Kidney epithelial cell (primary cell): ENCODE measurements at regions not wholly inside any gene's neighbourhood (a gene's known extent, or its start where the extent isn't known, plus 50 kb on each side); places are given as distances from the start of the nearest gene placed in this dataset.

Experiments
- DNase-seq: peaks from one replicate; pipeline ENCODE4 v3.0.0-alpha.2; 2010; ENCODE audit warnings: low read depth
- H3K27me3 ChIP-seq: 2 replicates; pipeline ENCODE4 v1.6.0; 2011; ENCODE audit warnings: low read length; ENCODE audit not compliant: control insufficient read depth, insufficient read depth
- H3K36me3 ChIP-seq: 2 replicates; pipeline ENCODE4 v1.5.1; 2011; ENCODE audit warnings: low read length; ENCODE audit not compliant: control insufficient read depth, insufficient read depth
- H3K4me3 ChIP-seq: 2 replicates; pipeline ENCODE4 v1.5.1; 2011; ENCODE audit warnings: low read depth, mild to moderate bottlenecking, control low read depth, low read length
- CTCF ChIP-seq: IDR thresholded peaks from 2 replicates; pipeline ENCODE4 v1.5.1; 2011; ENCODE audit warnings: mild to moderate bottlenecking, moderate library complexity, low read length, control low read depth, inconsistent platforms; ENCODE audit not compliant: insufficient read depth, poor library complexity, severe bottlenecking

DNA sequence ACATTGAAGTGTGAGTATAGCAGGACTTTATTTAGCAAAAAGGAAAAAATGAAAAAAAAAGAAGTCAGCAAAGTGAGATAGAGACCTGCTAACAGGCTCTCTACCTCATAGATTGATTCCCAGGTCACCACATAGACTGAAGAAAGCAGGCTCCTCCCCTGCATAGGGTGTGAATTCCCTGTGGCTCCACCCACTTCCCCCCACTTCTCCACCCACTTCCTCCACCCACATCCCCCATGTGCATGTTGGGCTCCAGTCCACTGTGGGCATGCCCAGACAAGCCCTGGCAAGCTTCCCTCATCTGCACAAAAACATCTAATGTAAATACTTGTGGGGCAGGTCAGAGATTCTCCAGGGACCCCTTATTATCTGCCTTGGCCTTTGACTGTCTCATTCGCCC lies 97.8 kb downstream of the TMEM47 start:
- DNase-seq = no peak
- Histone ChIP-seq H3K36me3 (no peaks in the 10 kb centered on the region), H3K27me3 (no peaks in the 10 kb centered on the region), H3K4me3 (no peak overlapping the region)
- TF ChIP-seq CTCF = no peak

GRCh38 chrX:34557733-34558132 lies 99.4 kb downstream of the TMEM47 start:
- H3K27me3 ChIP-seq = no peaks in the 10 kb centered on the region
- no peak overlapping the region for H3K4me3 ChIP-seq
- no peaks in the 10 kb centered on the region for H3K36me3 ChIP-seq
- DNase-seq = no peak
- TF ChIP-seq CTCF = no peak

GRCh38 chrX:34555481-34555880 lies 101.6 kb downstream of the TMEM47 start:
- Histone ChIP-seq H3K27me3 (no peaks in the 10 kb centered on the region), H3K36me3 (no peaks in the 10 kb centered on the region), H3K4me3 (no peak overlapping the region)
- no peak for TF ChIP-seq CTCF
- DNase-seq = no peak

DNA sequence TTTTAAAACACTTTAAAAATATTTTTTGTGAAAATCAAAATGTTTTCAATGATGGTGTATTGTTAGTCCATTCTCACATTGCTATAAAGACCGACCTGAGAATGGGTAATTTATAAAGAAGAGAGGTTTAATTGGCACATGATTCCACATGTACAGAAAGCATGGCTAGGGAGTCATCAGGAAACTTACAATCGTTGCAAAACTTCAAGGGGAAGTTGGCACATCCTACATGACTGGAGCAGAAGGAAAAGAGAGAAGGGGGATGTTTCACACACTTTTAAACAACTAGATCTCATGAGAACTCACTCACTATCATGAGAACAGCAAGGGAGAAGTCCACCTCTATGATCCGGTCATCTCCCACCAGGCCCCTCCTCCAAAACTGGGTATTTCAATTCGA lies 110.7 kb downstream of the TMEM47 start:
- Histone ChIP-seq H3K36me3 (no peaks in the 10 kb centered on the region), H3K27me3 (no peaks in the 10 kb centered on the region), H3K4me3 (no peak overlapping the region)
- DNase-seq = no peak
- no peak for TF ChIP-seq CTCF

DNA sequence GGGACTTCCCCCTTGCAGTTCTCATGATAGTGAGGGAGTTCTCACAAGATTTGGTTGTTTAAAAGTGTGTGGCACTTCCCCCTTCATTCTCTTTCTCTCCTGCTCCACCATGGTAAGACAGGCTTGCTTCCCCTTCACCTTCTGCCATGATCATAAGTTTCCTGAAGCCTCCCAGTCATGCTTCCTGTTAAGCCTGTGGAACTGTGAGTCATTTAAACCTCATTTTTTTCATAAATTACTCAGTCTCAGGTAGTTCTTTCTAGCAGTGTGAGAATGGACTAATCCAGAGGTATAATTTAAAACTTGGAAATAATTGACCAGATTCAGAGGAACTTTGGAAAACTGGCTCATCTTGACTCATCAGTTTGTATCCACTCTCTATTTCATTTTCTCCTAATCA lies 129.0 kb downstream of the TMEM47 start:
- Histone ChIP-seq H3K4me3 (no peak overlapping the region), H3K36me3 (no peaks in the 10 kb centered on the region), H3K27me3 (no peaks in the 10 kb centered on the region)
- no peak for TF ChIP-seq CTCF
- DNase-seq = no peak

DNA sequence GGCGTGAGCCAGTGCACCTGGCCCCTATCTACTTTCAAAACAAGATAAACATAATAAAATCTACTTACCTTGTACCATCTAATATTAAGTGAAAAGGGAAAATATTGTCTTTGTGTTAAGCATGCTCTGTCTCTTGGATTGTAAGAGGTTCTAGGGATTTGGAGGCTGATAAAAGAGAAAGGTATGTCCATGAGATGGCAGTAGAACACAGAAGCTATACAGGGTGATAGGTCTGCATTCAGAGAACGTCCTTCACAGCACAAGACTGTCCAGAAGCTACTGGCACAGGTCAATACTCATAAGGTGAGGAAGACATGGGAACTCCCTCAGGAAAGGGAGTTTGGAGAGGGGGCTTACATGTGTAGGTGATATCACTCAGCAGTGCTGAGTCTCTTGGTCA lies 135.5 kb downstream of the TMEM47 start:
- TF ChIP-seq CTCF = no peak
- H3K36me3 ChIP-seq = no peaks in the 10 kb centered on the region
- no peak overlapping the region for H3K4me3 ChIP-seq
- no peaks in the 10 kb centered on the region for H3K27me3 ChIP-seq
- DNase-seq = no peak
